Thymus (tissue), 11 donors: ENCODE measurements at regions not wholly inside any gene's neighbourhood (a gene's known extent, or its start where the extent isn't known, plus 50 kb on each side); places are given as distances from the start of the nearest gene placed in this dataset.
"Not testable (repeated sequence)": the region's sequence is repeated elsewhere in the genome, so short reads cannot be mapped to it uniquely, and the experiment has no call there.

Source experiments
- DNase-seq, 9 donors: peaks; one replicate each; pipeline ENCODE4 v3.0.0-alpha.2; 2013; ENCODE audit warnings: low spot score in 9 of 9, low read depth in 6 of 9, missing footprints in 1 of 9
- H3K27ac ChIP-seq, 2 donors: one replicate each; pipeline ENCODE4 v1.5.1; 2013; ENCODE audit warnings: control low read depth in 1 of 2, low read depth in 1 of 2, low read length in 1 of 2, mild to moderate bottlenecking in 1 of 2, moderate library complexity in 1 of 2
- H3K27me3 ChIP-seq, 2 donors: one replicate each; pipeline ENCODE4 v1.5.1; 2013; ENCODE audit warnings: low read length in 1 of 2; ENCODE audit not compliant: control insufficient read depth in 2 of 2, insufficient read depth in 1 of 2
- H3K36me3 ChIP-seq, 2 donors: one replicate each; pipeline ENCODE4 v1.5.1; 2013; ENCODE audit warnings: low read length in 1 of 2, mild to moderate bottlenecking in 1 of 2, moderate library complexity in 1 of 2; ENCODE audit not compliant: control insufficient read depth in 2 of 2, insufficient read depth in 2 of 2
- H3K4me1 ChIP-seq, 2 donors: one replicate each; pipeline ENCODE4 v1.5.1; 2013; ENCODE audit warnings: low read length in 2 of 2; ENCODE audit not compliant: control insufficient read depth in 2 of 2, insufficient read depth in 2 of 2
- H3K4me3 ChIP-seq, 2 donors: one replicate each; pipeline ENCODE4 v1.5.1; 2013; ENCODE audit warnings: low read length in 2 of 2, control low read depth in 1 of 2, mild to moderate bottlenecking in 1 of 2
- H3K9me3 ChIP-seq, 2 donors: one replicate each; pipeline ENCODE4 v1.5.1; 2013; ENCODE audit warnings: low read length in 1 of 2, mild to moderate bottlenecking in 1 of 2; ENCODE audit not compliant: control insufficient read depth in 2 of 2, insufficient read depth in 1 of 2
- WGBS: extraction: QIAGEN DNeasy Blood & Tissue Kit; methylation state at CpG from one replicate; pipeline ENCODE4 v1.1.7; 2013; 5-methylcytosine and 5-hydroxymethylcytosine counted together
- donor health status: healthy.

- Histone ChIP-seq H3K36me3 (no peaks in the 10 kb centered on the region), H3K4me1 (no peaks in the 10 kb centered on the region), H3K9me3 (no peaks in the 10 kb centered on the region), H3K27me3 (no peaks in the 10 kb centered on the region), H3K27ac (no peak overlapping the region), H3K4me3 (no peak overlapping the region)
- DNase-seq, result no peak
- 94% methylated on average over 2 of the region's 2 CpGs for WGBS
Observed at GRCh38 chr11:81259471-81259870, 1474.2 kb downstream of the FAM181B start.

DNA sequence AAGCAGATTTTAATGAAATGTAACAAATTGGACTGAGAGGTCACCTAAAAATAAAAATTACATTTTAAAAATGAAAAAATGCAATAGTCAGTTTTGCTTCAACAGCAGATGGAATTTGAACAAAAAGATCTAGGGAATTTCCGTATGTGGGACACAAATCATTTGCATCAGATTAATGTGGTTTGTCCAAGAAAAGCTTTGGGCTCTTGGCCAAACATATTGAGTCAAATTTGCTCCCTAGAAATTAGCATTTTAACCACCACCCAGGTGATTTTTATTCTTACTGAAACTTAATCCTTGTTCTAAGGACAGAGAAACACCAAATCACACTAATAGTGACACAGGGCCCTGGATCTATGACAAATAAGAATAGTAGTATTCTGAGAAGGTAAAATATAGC lies 1477.8 kb downstream of the FAM181B start:
- Histone ChIP-seq H3K9me3 (no peaks in the 10 kb centered on the region), H3K27me3 (no peaks in the 10 kb centered on the region), H3K27ac (no peak overlapping the region), H3K4me3 (no peak overlapping the region), H3K4me1 (no peaks in the 10 kb centered on the region), H3K36me3 (no peaks in the 10 kb centered on the region)
- peak in 1 of 9 donors; percentile 1 for DNase-seq
- 70% methylated on average over 1 of the region's 1 CpG for WGBS

- H3K27me3 ChIP-seq, result no peaks in the 10 kb centered on the region
- WGBS, result 83% methylated on average over 1 of the region's 1 CpG
- H3K27ac ChIP-seq, result no peak overlapping the region
- no peaks in the 10 kb centered on the region for H3K4me1 ChIP-seq
- H3K36me3 ChIP-seq, result no peaks in the 10 kb centered on the region
- H3K4me3 ChIP-seq, result no peak overlapping the region
- no peak for DNase-seq
- H3K9me3 ChIP-seq, result no peaks in the 10 kb centered on the region
Observed at GRCh38 chr11:81253244-81253643, 1480.4 kb downstream of the FAM181B start.

DNA sequence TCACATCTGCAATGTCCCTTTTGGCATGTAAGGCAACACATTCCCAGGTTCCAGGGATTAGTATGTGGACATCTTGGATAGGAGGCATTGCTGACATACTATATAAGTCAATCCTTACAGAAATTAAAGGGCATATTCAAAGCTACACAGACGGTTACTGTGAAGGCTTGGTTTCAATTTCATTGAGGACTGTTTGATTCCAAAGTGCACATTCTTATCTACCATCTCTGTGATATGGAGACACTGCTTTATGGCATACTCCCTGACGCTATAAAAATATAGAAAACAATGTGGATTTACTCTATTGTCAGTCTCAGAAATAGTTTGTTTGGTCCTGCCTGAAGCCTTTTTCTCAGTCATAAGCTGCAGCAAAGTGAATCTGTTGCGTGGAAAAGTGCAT lies 1486.7 kb downstream of the FAM181B start:
- WGBS, result 87% methylated on average over 3 of the region's 3 CpGs
- DNase-seq, result no peak
- no peaks in the 10 kb centered on the region for H3K4me1 ChIP-seq
- H3K36me3 ChIP-seq, result no peaks in the 10 kb centered on the region
- no peak overlapping the region for H3K27ac ChIP-seq
- no peaks in the 10 kb centered on the region for H3K9me3 ChIP-seq
- H3K27me3 ChIP-seq, result no peaks in the 10 kb centered on the region
- H3K4me3 ChIP-seq, result no peak overlapping the region

DNA sequence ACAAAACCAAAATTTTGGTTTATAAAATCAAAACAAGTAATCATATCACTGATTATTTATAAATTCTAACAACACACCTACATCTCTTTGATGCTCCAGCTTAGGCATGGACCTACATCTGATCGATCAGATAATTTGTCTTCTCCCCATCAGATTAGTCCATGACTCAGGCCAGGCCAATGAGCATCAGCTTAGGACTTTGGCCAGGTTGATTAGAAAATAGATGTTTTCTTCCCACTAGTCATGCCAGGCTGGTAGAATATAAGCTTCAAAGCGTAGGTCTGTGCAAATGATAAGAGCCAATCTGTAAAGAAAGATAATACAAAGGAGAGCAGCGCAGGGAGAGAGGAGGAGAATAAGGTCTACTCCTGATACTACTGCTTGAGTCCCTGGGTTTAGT lies 1487.9 kb downstream of the FAM181B start:
- no peak overlapping the region for H3K27ac ChIP-seq
- H3K36me3 ChIP-seq, result no peaks in the 10 kb centered on the region
- no peaks in the 10 kb centered on the region for H3K4me1 ChIP-seq
- DNase-seq, result no peak
- no peak overlapping the region for H3K4me3 ChIP-seq
- 92% methylated on average over 3 of the region's 3 CpGs for WGBS
- H3K27me3 ChIP-seq, result no peaks in the 10 kb centered on the region
- H3K9me3 ChIP-seq, result no peaks in the 10 kb centered on the region

- no peak for DNase-seq
- 87% methylated on average over 5 of the region's 5 CpGs for WGBS
- H3K4me3 ChIP-seq, result no peak overlapping the region
Observed at GRCh38 chr11:81241672-81242275, 1491.9 kb downstream of the FAM181B start.

GRCh38 chr11:81237139-81237538 lies 1496.5 kb downstream of the FAM181B start:
- 88% methylated on average over 1 of the region's 1 CpG for WGBS
- H3K9me3 ChIP-seq, result no peaks in the 10 kb centered on the region
- no peak overlapping the region for H3K27ac ChIP-seq
- no peaks in the 10 kb centered on the region for H3K36me3 ChIP-seq
- no peaks in the 10 kb centered on the region for H3K4me1 ChIP-seq
- H3K4me3 ChIP-seq, result no peak overlapping the region
- no peaks in the 10 kb centered on the region for H3K27me3 ChIP-seq
- DNase-seq, result peak in 2 of 9 donors; percentile 0 to 5

More at GRCh38 chr11:81241672-81242275, 1491.9 kb downstream of the FAM181B start:
- Histone ChIP-seq H3K4me1 (no peaks in the 10 kb centered on the region), H3K27me3 (no peaks in the 10 kb centered on the region), H3K27ac (no peak overlapping the region), H3K36me3 (no peaks in the 10 kb centered on the region), H3K9me3 (no peaks in the 10 kb centered on the region)

- not testable (repeated sequence) for H3K27me3 ChIP-seq, H3K27ac ChIP-seq, H3K4me3 ChIP-seq, H3K4me1 ChIP-seq, H3K9me3 ChIP-seq, DNase-seq, H3K36me3 ChIP-seq
- WGBS, result 96% methylated on average over 13 of the region's 13 CpGs
Observed at GRCh38 chr11:81227409-81227808, 1506.3 kb downstream of the FAM181B start.

- no peaks in the 10 kb centered on the region for H3K27me3 ChIP-seq
- 78% methylated on average over 3 of the region's 3 CpGs for WGBS
- no peaks in the 10 kb centered on the region for H3K36me3 ChIP-seq
- DNase-seq, result no peak
- H3K27ac ChIP-seq, result no peak overlapping the region
- H3K9me3 ChIP-seq, result no peaks in the 10 kb centered on the region
- no peak overlapping the region for H3K4me3 ChIP-seq
- H3K4me1 ChIP-seq, result no peaks in the 10 kb centered on the region
Observed at GRCh38 chr11:81224396-81224795, 1509.3 kb downstream of the FAM181B start.

- Histone ChIP-seq H3K4me1 (no peaks in the 10 kb centered on the region), H3K4me3 (no peak overlapping the region), H3K27ac (no peak overlapping the region), H3K27me3 (no peaks in the 10 kb centered on the region), H3K9me3 (no peaks in the 10 kb centered on the region), H3K36me3 (no peaks in the 10 kb centered on the region)
- no peak for DNase-seq
- WGBS, result 91% methylated on average over 3 of the region's 3 CpGs
Observed at GRCh38 chr11:81222491-81222890, 1511.2 kb downstream of the FAM181B start.
